Suprapubic skin (tissue), 3 donors: ENCODE measurements at regions not wholly inside any gene's neighbourhood (a gene's known extent, or its start where the extent isn't known, plus 50 kb on each side); places are given as distances from the start of the nearest gene placed in this dataset.

Experiments used
- EP300 ChIP-seq: sonication (generic); formaldehyde crosslinking; IDR thresholded peaks from one replicate; pipeline ENCODE4 v1.6.1; 2017; ENCODE audit warnings: antibody characterized with exemption
- POLR2A ChIP-seq, 2 donors: fragments of 450-650 bp; IDR thresholded peaks; one replicate each; pipeline ENCODE4 v1.6.1; 2017; ENCODE audit warnings: antibody characterized with exemption in 2 of 2, mild to moderate bottlenecking in 2 of 2, moderate library complexity in 2 of 2
- TF ChIP-seq, protein P1 (sequence below), 2 donors: fragments of 200-600 bp in 1 of 2; fragments of 450-650 bp in 1 of 2; sonication (generic) in 1 of 2; IDR thresholded peaks; one replicate each; pipeline ENCODE4 v1.5.1; 2016 to 2019; ENCODE audit warnings: antibody characterized with exemption in 2 of 2, mild to moderate bottlenecking in 1 of 2, moderate library complexity in 1 of 2

DNA sequence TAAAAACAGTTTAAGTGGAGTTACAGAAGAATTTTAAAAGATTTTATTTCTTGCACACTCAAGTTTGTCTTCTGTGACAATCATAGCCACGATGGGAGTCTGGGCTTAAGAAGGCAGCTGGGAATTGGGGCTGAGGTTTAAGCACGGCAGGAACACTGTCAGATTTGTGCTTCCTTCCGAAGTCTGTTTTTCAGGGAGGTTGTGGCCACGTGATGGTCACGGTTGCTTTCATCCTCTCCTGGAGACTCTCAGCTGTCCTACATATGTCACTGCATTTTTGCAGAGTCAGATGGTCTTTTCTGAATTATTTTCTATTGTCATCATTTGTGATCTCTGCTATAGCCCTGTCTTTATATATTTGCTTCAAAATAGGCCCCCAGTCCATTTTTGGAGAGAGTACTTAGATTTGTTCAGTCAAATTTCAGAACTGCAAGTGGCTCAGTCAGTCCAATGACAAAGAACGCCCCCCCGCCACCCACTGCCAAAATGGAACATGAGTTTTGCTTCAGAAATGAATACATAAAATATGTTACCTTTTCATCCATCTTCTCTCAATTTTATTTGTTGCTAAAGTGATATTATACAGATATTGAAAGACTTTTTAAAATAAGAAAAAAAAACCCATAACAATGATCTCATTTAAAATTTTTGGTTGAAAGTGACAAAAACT is 111.8 kb upstream of the ZFP64 start:
- TF ChIP-seq, protein P1, sequence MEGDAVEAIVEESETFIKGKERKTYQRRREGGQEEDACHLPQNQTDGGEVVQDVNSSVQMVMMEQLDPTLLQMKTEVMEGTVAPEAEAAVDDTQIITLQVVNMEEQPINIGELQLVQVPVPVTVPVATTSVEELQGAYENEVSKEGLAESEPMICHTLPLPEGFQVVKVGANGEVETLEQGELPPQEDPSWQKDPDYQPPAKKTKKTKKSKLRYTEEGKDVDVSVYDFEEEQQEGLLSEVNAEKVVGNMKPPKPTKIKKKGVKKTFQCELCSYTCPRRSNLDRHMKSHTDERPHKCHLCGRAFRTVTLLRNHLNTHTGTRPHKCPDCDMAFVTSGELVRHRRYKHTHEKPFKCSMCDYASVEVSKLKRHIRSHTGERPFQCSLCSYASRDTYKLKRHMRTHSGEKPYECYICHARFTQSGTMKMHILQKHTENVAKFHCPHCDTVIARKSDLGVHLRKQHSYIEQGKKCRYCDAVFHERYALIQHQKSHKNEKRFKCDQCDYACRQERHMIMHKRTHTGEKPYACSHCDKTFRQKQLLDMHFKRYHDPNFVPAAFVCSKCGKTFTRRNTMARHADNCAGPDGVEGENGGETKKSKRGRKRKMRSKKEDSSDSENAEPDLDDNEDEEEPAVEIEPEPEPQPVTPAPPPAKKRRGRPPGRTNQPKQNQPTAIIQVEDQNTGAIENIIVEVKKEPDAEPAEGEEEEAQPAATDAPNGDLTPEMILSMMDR (IDR thresholded peaks at IDR 0.05) = no peak
- TF ChIP-seq POLR2A (IDR thresholded peaks at IDR 0.05) (no peak), EP300 (no peak)
